GM12878 (cell line): ENCODE measurements at regions not wholly inside any gene's neighbourhood (a gene's known extent, or its start where the extent isn't known, plus 50 kb on each side); places are given as distances from the start of the nearest gene placed in this dataset.

Experiments used
- BCLAF1 ChIP-seq: fragments of 450-650 bp; IDR thresholded peaks from 2 replicates; pipeline ENCODE4 v1.6.1; 2017; ENCODE audit warnings: antibody characterized with exemption, mild to moderate bottlenecking, moderate library complexity
- EGR1 ChIP-seq, 2 experiments: IDR thresholded peaks; 1 replicate in 1 of 2; 2 replicates in 1 of 2; pipeline ENCODE4 v1.6.1; 2011 to 2012; ENCODE audit warnings: low read depth in 2 of 2, low read length in 2 of 2, borderline replicate concordance in 1 of 2, mild to moderate bottlenecking in 1 of 2, moderate library complexity in 1 of 2
- GABPA ChIP-seq: IDR thresholded peaks from 2 replicates; pipeline ENCODE4 v1.6.1; 2014; ENCODE audit warnings: antibody characterized with exemption, low read depth, mild to moderate bottlenecking, inconsistent platforms
- GATAD2B ChIP-seq: fragments of 450-650 bp; conservative IDR thresholded peaks from 2 replicates; pipeline ENCODE4 v1.6.1; 2017; ENCODE audit warnings: low read depth, mild to moderate bottlenecking, moderate library complexity
- HDAC6 ChIP-seq: fragments of 200-600 bp; sonication (generic); IDR thresholded peaks from one replicate; pipeline ENCODE4 v1.8.0; 2017; ENCODE audit warnings: antibody characterized with exemption; ENCODE audit not compliant: unreplicated experiment
- HDGF ChIP-seq: fragments of 450-650 bp; IDR thresholded peaks from 2 replicates; pipeline ENCODE4 v1.6.1; 2016; ENCODE audit warnings: antibody characterized with exemption
- IKZF1 ChIP-seq: fragments of 450-650 bp; conservative IDR thresholded peaks from 2 replicates; pipeline ENCODE4 v1.6.1; 2017; ENCODE audit warnings: antibody characterized with exemption, mild to moderate bottlenecking
- KDM1A ChIP-seq: fragments of 200-600 bp; sonication (generic); IDR thresholded peaks from 2 replicates; pipeline ENCODE4 v1.6.1; 2016; ENCODE audit warnings: borderline replicate concordance
- LARP7 ChIP-seq: fragments of 450-650 bp; IDR thresholded peaks from 2 replicates; pipeline ENCODE4 v1.6.1; 2017; ENCODE audit warnings: mild to moderate bottlenecking
- MEF2B ChIP-seq: fragments of 450-650 bp; IDR thresholded peaks from 2 replicates; pipeline ENCODE4 v1.6.1; 2018; ENCODE audit warnings: mild to moderate bottlenecking, moderate library complexity; ENCODE audit not compliant: partially characterized antibody, poor library complexity, severe bottlenecking
- NFIC ChIP-seq: IDR thresholded peaks from 2 replicates; pipeline ENCODE4 v1.6.1; 2012; ENCODE audit warnings: low read depth, mild to moderate bottlenecking, inconsistent platforms, low read length, moderate library complexity
- SMARCA5 ChIP-seq: fragments of 450-650 bp; IDR thresholded peaks from 2 replicates; pipeline ENCODE4 v1.6.1; 2017; ENCODE audit warnings: mild to moderate bottlenecking
- SRF ChIP-seq, 2 experiments: IDR thresholded peaks; 2 replicates each; pipeline ENCODE4 v1.6.1; 2011; ENCODE audit warnings: low read depth in 2 of 2, low read length in 2 of 2, mild to moderate bottlenecking in 1 of 2, moderate library complexity in 1 of 2
- STAT1 ChIP-seq: fragments of 450-650 bp; conservative IDR thresholded peaks from 2 replicates; pipeline ENCODE4 v1.6.1; 2014; ENCODE audit warnings: antibody characterized with exemption, mild to moderate bottlenecking
- ZBTB33 ChIP-seq: fragments of 450-650 bp; IDR thresholded peaks from 2 replicates; pipeline ENCODE4 v1.6.1; 2017; ENCODE audit warnings: mild to moderate bottlenecking
- ZBTB4 ChIP-seq: fragments of 450-650 bp; formaldehyde crosslinking; IDR thresholded peaks from 2 replicates; pipeline ENCODE4 v1.4.0; 2022; ENCODE audit warnings: mild to moderate bottlenecking, moderate library complexity
- ZNF207 ChIP-seq: fragments of 450-650 bp; IDR thresholded peaks from 2 replicates; pipeline ENCODE4 v1.6.1; 2014; ENCODE audit warnings: antibody characterized with exemption, mild to moderate bottlenecking, borderline replicate concordance
- ZNF687 ChIP-seq: fragments of 450-650 bp; IDR thresholded peaks from 2 replicates; pipeline ENCODE4 v1.6.1; 2017; ENCODE audit warnings: mild to moderate bottlenecking, moderate library complexity

- TF ChIP-seq ZBTB4 (CRISPR knock-in tag) (no peak), EGR1 (IDR thresholded peaks at IDR 0.05; ENCODE audit: borderline replicate concordance in 1 of 2, low read depth in 2 of 2, low read length in 2 of 2) (peak in 1 of 2 experiments; percentile 4; a peak in 1 of 3 replicates), GATAD2B (0 out of 2 replicates have a peak, but pooled peaks have one; percentile 32), ZNF207 (no peak), SRF (IDR thresholded peaks at IDR 0.05; ENCODE audit: low read depth in 2 of 2, low read length in 2 of 2) (no peak), STAT1 (no peak), ZNF687 (peak; percentile 28; the same call in 1 of the 2 replicates), NFIC (no peak), HDAC6 (no peak), LARP7 (0 out of 2 replicates have a peak, but pooled peaks have one; percentile 36), ZBTB33 (no peak), MEF2B (peak; percentile 32), GABPA (no peak), BCLAF1 (0 out of 2 replicates have a peak, but pooled peaks have one; percentile 19), IKZF1 (no peak), HDGF (no peak), KDM1A (no peak), SMARCA5 (no peak)
Measured at GRCh38 chr1:234768569-234769283, 158.7 kb upstream of the IRF2BP2 start (continued).
